ENCODE measurements at regions not wholly inside any gene's neighbourhood (a gene's known extent, or its start where the extent isn't known, plus 50 kb on each side); places are given as distances from the start of the nearest gene placed in this dataset.

DNA sequence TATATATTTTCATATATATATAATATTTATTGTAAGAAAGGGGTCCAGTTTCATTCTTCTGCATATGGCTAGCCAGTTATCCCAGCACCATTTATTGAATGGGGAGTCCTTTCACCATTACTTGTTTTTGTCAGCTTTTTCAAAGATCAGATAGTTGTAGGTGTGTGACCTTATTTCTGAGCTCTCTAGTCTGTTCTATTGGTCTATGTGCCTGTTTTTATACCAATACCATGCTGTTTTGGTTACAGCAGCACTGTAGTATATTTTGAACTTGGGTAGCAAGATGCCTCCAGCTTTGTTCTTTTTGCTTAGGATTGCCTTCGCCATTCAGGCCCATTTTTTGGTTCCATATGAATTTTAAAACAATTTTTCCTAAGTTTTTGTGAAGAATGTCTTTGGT is 320.1 kb downstream of the CDH2 start:
- TF ChIP-seq, protein P1, sequence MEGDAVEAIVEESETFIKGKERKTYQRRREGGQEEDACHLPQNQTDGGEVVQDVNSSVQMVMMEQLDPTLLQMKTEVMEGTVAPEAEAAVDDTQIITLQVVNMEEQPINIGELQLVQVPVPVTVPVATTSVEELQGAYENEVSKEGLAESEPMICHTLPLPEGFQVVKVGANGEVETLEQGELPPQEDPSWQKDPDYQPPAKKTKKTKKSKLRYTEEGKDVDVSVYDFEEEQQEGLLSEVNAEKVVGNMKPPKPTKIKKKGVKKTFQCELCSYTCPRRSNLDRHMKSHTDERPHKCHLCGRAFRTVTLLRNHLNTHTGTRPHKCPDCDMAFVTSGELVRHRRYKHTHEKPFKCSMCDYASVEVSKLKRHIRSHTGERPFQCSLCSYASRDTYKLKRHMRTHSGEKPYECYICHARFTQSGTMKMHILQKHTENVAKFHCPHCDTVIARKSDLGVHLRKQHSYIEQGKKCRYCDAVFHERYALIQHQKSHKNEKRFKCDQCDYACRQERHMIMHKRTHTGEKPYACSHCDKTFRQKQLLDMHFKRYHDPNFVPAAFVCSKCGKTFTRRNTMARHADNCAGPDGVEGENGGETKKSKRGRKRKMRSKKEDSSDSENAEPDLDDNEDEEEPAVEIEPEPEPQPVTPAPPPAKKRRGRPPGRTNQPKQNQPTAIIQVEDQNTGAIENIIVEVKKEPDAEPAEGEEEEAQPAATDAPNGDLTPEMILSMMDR (IDR thresholded peaks at IDR 0.05; ENCODE audit: low read depth, low read length, missing control alignments): no peak
- H3K4me3 ChIP-seq (replicated peaks; ENCODE audit: low read depth, low read length): no peak overlapping the region
- no peak for DNase-seq (ENCODE audit: extremely low read depth, low read depth)

DNA sequence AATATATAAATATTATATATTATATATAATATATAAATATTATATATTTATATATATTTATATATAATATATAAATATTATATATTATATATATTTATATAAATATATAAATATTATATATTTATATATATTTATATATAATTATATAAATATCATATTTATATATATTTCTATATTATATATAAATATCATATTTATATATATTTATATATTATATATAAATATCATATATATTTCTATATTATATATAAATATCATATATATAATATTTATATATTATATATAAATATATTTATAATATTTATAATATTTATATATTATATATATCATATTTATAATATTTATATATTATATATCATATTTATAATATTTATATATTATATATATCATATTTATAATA is 321.4 kb downstream of the CDH2 start:
- DNase-seq (ENCODE audit: extremely low read depth, low read depth): no peak
- TF ChIP-seq, protein P1 (IDR thresholded peaks at IDR 0.05; ENCODE audit: low read depth, low read length, missing control alignments): no peak

DNA sequence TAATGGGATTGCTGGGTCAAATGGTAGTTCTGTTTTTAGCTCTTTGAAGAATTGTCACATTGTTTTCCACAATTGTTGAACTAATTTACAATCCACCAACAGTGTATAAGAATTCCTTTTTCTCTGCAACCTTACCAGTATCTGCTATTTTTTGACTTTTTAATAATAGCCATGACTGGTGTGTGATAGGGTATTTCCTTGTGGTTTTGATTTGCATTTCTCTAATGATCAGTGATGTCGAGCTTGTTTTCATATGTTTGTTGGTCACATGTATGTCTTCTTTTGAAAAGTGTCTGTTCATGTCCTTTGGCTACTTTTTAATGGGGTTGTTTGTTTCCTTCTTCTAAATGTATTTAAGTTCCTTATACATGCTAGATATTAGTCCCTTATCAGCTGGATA is 322.3 kb downstream of the CDH2 start:
- DNase-seq (ENCODE audit: extremely low read depth, low read depth): no peak
- TF ChIP-seq, protein P1 (IDR thresholded peaks at IDR 0.05; ENCODE audit: low read depth, low read length, missing control alignments): no peak
- no peak overlapping the region for H3K4me3 ChIP-seq (replicated peaks; ENCODE audit: low read depth, low read length)

More for the DNA sequence above, 321.4 kb downstream of the CDH2 start:
- H3K4me3 ChIP-seq (replicated peaks; ENCODE audit: low read depth, low read length): no peak overlapping the region

DNA sequence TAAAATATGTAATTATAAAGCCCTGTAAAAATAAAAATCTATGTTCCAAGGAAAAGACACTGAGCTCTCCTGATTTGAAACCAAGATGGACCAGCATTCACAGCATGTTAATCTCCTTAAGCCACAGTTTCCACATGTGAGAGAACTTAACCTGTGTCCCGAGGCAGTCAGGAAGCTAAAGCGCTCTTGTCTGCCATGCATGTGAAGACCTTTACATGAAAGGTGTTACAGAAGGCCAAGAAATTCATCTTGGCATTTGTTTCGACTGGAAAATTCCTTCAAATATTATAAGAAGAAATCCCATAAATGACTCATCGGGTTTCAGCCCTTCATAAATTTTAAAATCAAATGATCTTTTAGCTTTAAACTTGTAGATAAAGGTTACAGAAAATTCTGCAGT is 328.6 kb downstream of the CDH2 start:
- H3K4me3 ChIP-seq (replicated peaks; ENCODE audit: low read depth, low read length): no peak overlapping the region
- DNase-seq (ENCODE audit: extremely low read depth, low read depth): no peak
- TF ChIP-seq, protein P1 (IDR thresholded peaks at IDR 0.05; ENCODE audit: low read depth, low read length, missing control alignments): no peak

DNA sequence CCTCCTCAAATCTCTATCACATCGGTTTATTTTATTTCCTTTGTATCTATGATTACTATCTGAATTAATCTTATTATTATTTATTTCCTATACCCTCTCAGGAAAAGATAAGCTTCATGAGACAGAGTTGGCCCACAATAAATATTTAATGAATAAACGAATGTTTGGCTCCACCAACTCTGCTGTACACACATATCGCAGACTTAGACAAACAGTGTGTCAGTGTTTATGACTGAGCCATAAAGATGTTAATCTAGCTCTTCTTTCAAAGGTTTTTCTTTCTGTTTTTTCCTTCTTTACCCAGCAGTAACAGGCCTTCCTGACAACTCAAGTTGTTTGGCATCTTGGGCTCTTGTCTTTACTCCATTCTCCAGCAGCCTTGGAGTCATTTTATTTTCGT is 329.5 kb downstream of the CDH2 start:
- H3K4me3 ChIP-seq (replicated peaks; ENCODE audit: low read depth, low read length): no peak overlapping the region
- no peak for DNase-seq (ENCODE audit: extremely low read depth, low read depth)
- TF ChIP-seq, protein P1 (IDR thresholded peaks at IDR 0.05; ENCODE audit: low read depth, low read length, missing control alignments): no peak

DNA sequence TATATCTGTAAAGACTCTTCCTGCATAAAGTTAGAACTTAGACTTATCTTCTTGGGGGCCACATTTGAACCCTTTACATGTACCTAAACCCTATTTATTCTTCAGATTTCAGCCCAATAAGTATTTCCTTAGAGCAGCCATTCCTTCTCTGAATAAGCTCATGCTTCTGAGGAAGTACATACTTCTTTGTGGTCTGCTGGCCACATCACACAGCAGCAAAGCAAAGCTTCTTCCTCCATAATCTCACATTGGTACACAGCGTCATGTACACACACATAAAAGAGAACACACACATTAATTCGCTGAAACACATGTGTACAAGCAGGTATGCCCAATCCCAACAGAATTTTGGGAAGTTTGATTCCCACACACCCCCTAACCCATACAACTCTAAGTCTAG is 331.0 kb downstream of the CDH2 start:
- TF ChIP-seq, protein P1 (IDR thresholded peaks at IDR 0.05; ENCODE audit: low read depth, low read length, missing control alignments): no peak
- no peak for DNase-seq (ENCODE audit: extremely low read depth, low read depth)
- no peak overlapping the region for H3K4me3 ChIP-seq (replicated peaks; ENCODE audit: low read depth, low read length)

All from HFF-Myc (cell line).